Right atrium auricular region (tissue), 2 donors: ENCODE measurements at regions not wholly inside any gene's neighbourhood (a gene's known extent, or its start where the extent isn't known, plus 50 kb on each side); places are given as distances from the start of the nearest gene placed in this dataset.

ENCODE experiments used
- DNase-seq: peaks from one replicate; pipeline ENCODE4 v3.0.0-alpha.2; 2019; ENCODE audit warnings: low spot score
- H3K27ac ChIP-seq, 2 donors: fragments of 200-600 bp; sonication (generic); 1 replicate in 1 of 2; 2 replicates in 1 of 2; pipeline ENCODE4 v1.5.1; 2016 to 2019
- H3K27me3 ChIP-seq, 2 donors: fragments of 200-600 bp; sonication (generic); one replicate each; pipeline versions ENCODE4 v1.5.1 to v1.6.0; 2017 to 2019
- H3K36me3 ChIP-seq: fragments of 200-600 bp; sonication (generic); one replicate; pipeline ENCODE4 v1.5.1; 2016
- H3K4me1 ChIP-seq, 2 donors: fragments of 200-600 bp; sonication (generic); one replicate each; pipeline versions ENCODE4 v1.5.1 to v1.6.0; 2017 to 2019
- H3K4me3 ChIP-seq, 2 donors: fragments of 200-600 bp; sonication (generic); 1 replicate in 1 of 2; 2 replicates in 1 of 2; pipeline ENCODE4 v1.5.1; 2017 to 2019; ENCODE audit warnings: mild to moderate bottlenecking in 1 of 2, moderate library complexity in 1 of 2
- H3K9me3 ChIP-seq, 2 donors: fragments of 200-600 bp; sonication (generic); one replicate each; pipeline ENCODE4 v1.5.1; 2019
- CTCF ChIP-seq, 2 donors: fragments of 200-600 bp; sonication (generic); IDR thresholded peaks; one replicate each; pipeline ENCODE4 v1.5.1; 2019; ENCODE audit warnings: antibody characterized with exemption in 2 of 2

GRCh38 chr5:155485386-155485785 lies 471.8 kb downstream of the KIF4B start:
- H3K27ac ChIP-seq: peak overlapping the region in 1 of 2 donors; percentile 42

GRCh38 chr5:155489949-155490348 lies 476.4 kb downstream of the KIF4B start:
- Histone ChIP-seq H3K9me3 (peaks cover 0 to 4% of the 10 kb centered on the region in 2 donors), H3K27ac (peak overlapping the region; percentile 15 to 71), H3K27me3 (no peaks in the 10 kb centered on the region), H3K4me3 (no peak overlapping the region), H3K36me3 (no peaks in the 10 kb centered on the region), H3K4me1 (peaks cover 0 to 10% of the 10 kb centered on the region in 2 donors)
- no peak for TF ChIP-seq CTCF (IDR thresholded peaks at IDR 0.05)
- DNase-seq: no peak

More at GRCh38 chr5:155485386-155485785, 471.8 kb downstream of the KIF4B start:
- Histone ChIP-seq H3K36me3 (no peaks in the 10 kb centered on the region), H3K27me3 (no peaks in the 10 kb centered on the region), H3K4me3 (no peak overlapping the region), H3K4me1 (peaks cover 0 to 17% of the 10 kb centered on the region in 2 donors), H3K9me3 (peaks cover 0 to 4% of the 10 kb centered on the region in 2 donors)
- TF ChIP-seq CTCF (IDR thresholded peaks at IDR 0.05): no peak
- DNase-seq: no peak

- Histone ChIP-seq H3K4me1 (no peaks in the 10 kb centered on the region), H3K36me3 (no peaks in the 10 kb centered on the region), H3K27ac (no peak overlapping the region), H3K4me3 (no peak overlapping the region), H3K27me3 (no peaks in the 10 kb centered on the region), H3K9me3 (peaks cover 0 to 4% of the 10 kb centered on the region in 2 donors)
- no peak for TF ChIP-seq CTCF (IDR thresholded peaks at IDR 0.05)
- DNase-seq: no peak
Measured at GRCh38 chr5:155492191-155492590, 478.6 kb downstream of the KIF4B start.

DNA sequence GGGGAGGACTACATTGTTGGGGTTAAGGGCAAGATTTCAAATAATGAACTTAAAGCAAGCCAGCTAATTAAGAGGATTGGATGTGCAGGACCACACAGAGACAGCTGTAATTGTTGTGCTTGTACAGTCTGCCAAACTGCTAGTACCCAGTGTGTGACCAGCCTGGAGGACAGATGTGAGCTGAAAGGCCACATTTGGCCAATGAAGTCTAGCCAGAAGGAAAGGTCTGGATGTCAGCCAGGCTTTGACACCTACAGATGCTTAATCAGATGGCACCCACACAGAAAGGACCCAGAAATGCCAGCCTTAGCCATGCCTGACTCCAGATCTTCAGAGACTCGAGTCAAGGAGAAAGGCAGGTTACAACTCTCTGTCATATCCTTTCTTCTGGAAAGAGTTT lies 491.1 kb downstream of the KIF4B start:
- Histone ChIP-seq H3K27ac (no peak overlapping the region), H3K9me3 (no peaks in the 10 kb centered on the region), H3K27me3 (no peaks in the 10 kb centered on the region), H3K4me1 (peaks cover 0 to 4% of the 10 kb centered on the region in 2 donors), H3K4me3 (no peak overlapping the region), H3K36me3 (no peaks in the 10 kb centered on the region)
- DNase-seq: no peak
- TF ChIP-seq CTCF (IDR thresholded peaks at IDR 0.05): no peak

- Histone ChIP-seq H3K36me3 (no peaks in the 10 kb centered on the region), H3K4me3 (no peak overlapping the region), H3K9me3 (no peaks in the 10 kb centered on the region), H3K27ac (no peak overlapping the region), H3K4me1 (peaks cover 0 to 4% of the 10 kb centered on the region in 2 donors), H3K27me3 (no peaks in the 10 kb centered on the region)
- DNase-seq: no peak
- no peak for TF ChIP-seq CTCF (IDR thresholded peaks at IDR 0.05)
Measured at GRCh38 chr5:155507363-155507762, 493.8 kb downstream of the KIF4B start.

DNA sequence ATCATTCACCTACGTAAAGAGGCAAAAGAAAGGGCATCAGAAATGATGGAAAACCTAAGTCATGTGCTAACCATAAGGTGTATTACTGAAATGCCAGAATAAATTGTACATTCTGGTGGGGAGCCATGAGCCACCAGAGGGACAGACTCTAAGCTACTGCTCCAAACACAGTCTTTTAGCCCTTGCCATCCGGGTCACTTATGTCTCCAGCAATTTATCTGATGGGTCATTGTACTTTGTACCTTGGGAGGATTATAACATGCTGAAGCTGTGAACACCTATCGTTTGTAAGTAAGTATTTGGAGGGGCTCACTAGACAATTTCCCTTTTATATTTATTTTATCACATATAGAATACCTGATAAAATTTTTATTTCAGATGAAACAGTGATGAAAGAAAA lies 495.1 kb downstream of the KIF4B start:
- Histone ChIP-seq H3K27me3 (no peaks in the 10 kb centered on the region), H3K4me3 (no peak overlapping the region), H3K4me1 (peaks cover 0 to 4% of the 10 kb centered on the region in 2 donors), H3K9me3 (no peaks in the 10 kb centered on the region), H3K36me3 (no peaks in the 10 kb centered on the region), H3K27ac (no peak overlapping the region)
- DNase-seq: no peak
- no peak for TF ChIP-seq CTCF (IDR thresholded peaks at IDR 0.05)
